Urothelium cell line (cell line): ENCODE measurements at regions not wholly inside any gene's neighbourhood (a gene's known extent, or its start where the extent isn't known, plus 50 kb on each side); places are given as distances from the start of the nearest gene placed in this dataset.

Source experiments
- DNase-seq: peaks from one replicate; pipeline ENCODE4 v3.0.0; 2011; ENCODE audit warnings: low spot score, mixed read lengths
- FAIRE-seq: peaks from 2 replicates; lab custom pipeline; 2011; peaks lifted over from hg19 to GRCh38; lab: Jason Lieb, UNC

- no peak for DNase-seq
- FAIRE-seq, result no peak
Observed at GRCh38 chr11:134554861-134555260, 142.8 kb upstream of the B3GAT1 start.

- DNase-seq (no peak), FAIRE-seq (no peak)
Observed at GRCh38 chr11:134554106-134554505, 142.1 kb upstream of the B3GAT1 start.

- DNase-seq (no peak), FAIRE-seq (no peak)
Observed at GRCh38 chr11:134552749-134553148, 140.7 kb upstream of the B3GAT1 start.

GRCh38 chr11:134545521-134545920, 133.5 kb upstream of the B3GAT1 start:
- FAIRE-seq (no peak), DNase-seq (no peak)

GRCh38 chr11:134544095-134544815, 132.2 kb upstream of the B3GAT1 start:
- DNase-seq, result no peak
- no peak for FAIRE-seq

- FAIRE-seq (no peak), DNase-seq (no peak)
Observed at GRCh38 chr11:134543645-134544044, 131.6 kb upstream of the B3GAT1 start.

- DNase-seq (no peak), FAIRE-seq (no peak)
Observed at GRCh38 chr11:134543241-134543640, 131.2 kb upstream of the B3GAT1 start.

- no peak for FAIRE-seq
Observed at GRCh38 chr11:134542401-134543165, 130.5 kb upstream of the B3GAT1 start.

GRCh38 chr11:134541951-134542350, 129.9 kb upstream of the B3GAT1 start:
- DNase-seq (no peak), FAIRE-seq (no peak)

More at GRCh38 chr11:134542401-134543165, 130.5 kb upstream of the B3GAT1 start:
- no peak for DNase-seq

GRCh38 chr11:134541355-134541754, 129.3 kb upstream of the B3GAT1 start:
- DNase-seq, result no peak
- no peak for FAIRE-seq

- DNase-seq (no peak), FAIRE-seq (no peak)
Observed at GRCh38 chr11:134539285-134539684, 127.2 kb upstream of the B3GAT1 start.

- no peak for DNase-seq
- no peak for FAIRE-seq
Observed at GRCh38 chr11:134538742-134539141, 126.7 kb upstream of the B3GAT1 start.

- no peak for DNase-seq
- FAIRE-seq, result no peak
Observed at GRCh38 chr11:134537941-134538340, 125.9 kb upstream of the B3GAT1 start.

GRCh38 chr11:134537296-134537695, 125.3 kb upstream of the B3GAT1 start:
- DNase-seq, result no peak
- no peak for FAIRE-seq

- no peak for FAIRE-seq
- DNase-seq, result no peak
Observed at GRCh38 chr11:134536677-134537076, 124.6 kb upstream of the B3GAT1 start.

- FAIRE-seq (no peak), DNase-seq (no peak)
Observed at GRCh38 chr11:134536219-134536618, 124.2 kb upstream of the B3GAT1 start.

GRCh38 chr11:134535029-134536025, 123.3 kb upstream of the B3GAT1 start:
- FAIRE-seq, result no peak

GRCh38 chr11:134533511-134533910, 121.5 kb upstream of the B3GAT1 start:
- no peak for DNase-seq

More at GRCh38 chr11:134535029-134536025, 123.3 kb upstream of the B3GAT1 start:
- DNase-seq, result no peak

GRCh38 chr11:134532921-134533421, 120.9 kb upstream of the B3GAT1 start:
- FAIRE-seq, result no peak
- DNase-seq, result no peak

More at GRCh38 chr11:134533511-134533910, 121.5 kb upstream of the B3GAT1 start:
- no peak for FAIRE-seq

GRCh38 chr11:134532131-134532920, 120.3 kb upstream of the B3GAT1 start:
- DNase-seq (no peak), FAIRE-seq (no peak)
